Left colon (tissue), 2 donors: ENCODE measurements at regions not wholly inside any gene's neighbourhood (a gene's known extent, or its start where the extent isn't known, plus 50 kb on each side); places are given as distances from the start of the nearest gene placed in this dataset.

ENCODE experiments used
- ATAC-seq: fragments of 200-7000 bp; cut with Tn5 transposase; one replicate; pipeline ENCODE4 v1.9.1; 2020; ENCODE audit warnings: mild to moderate bottlenecking, moderate library complexity
- DNase-seq, 2 donors: peaks; one replicate each; pipeline ENCODE4 v3.0.0-alpha.2; 2020
- intact Hi-C, 2 donors: fragments of 100-400 bp; cut with DNase I in 1 of 2; cut with micrococcal nuclease in 1 of 2; formaldehyde crosslinking; loops; one replicate each; pipeline versions ENCODE4 v1.11.2 to v1.14.0; 2022; cut with DNase I, micrococcal nuclease
- donor health status: DM: no; HTN: no; CAD: no.
- donor health status: DM: yes; HTN: yes; CAD: no.

GRCh38 chr3:162193148-162194095, 696.8 kb downstream of the OTOL1 start:
- DNase-seq (no peak), ATAC-seq (no peak)
- intact Hi-C loops: no loop called here

GRCh38 chr3:162195147-162195546, 698.5 kb downstream of the OTOL1 start:
- intact Hi-C loops: no loop called here
- DNase-seq: no peak
- ATAC-seq: no peak

- DNase-seq: no peak
- no peak for ATAC-seq
- intact Hi-C loops: no loop called here
Observed at GRCh38 chr3:162196964-162197363, 700.4 kb downstream of the OTOL1 start.

GRCh38 chr3:162200836-162201235, 704.2 kb downstream of the OTOL1 start:
- ATAC-seq (no peak), DNase-seq (no peak)
- intact Hi-C loops: no loop called here

GRCh38 chr3:162206648-162207047, 710.0 kb downstream of the OTOL1 start:
- intact Hi-C loops: no loop called here
- DNase-seq: no peak
- ATAC-seq: no peak

GRCh38 chr3:162211470-162211869, 714.9 kb downstream of the OTOL1 start:
- DNase-seq: no peak
- intact Hi-C loops: no loop called here
- ATAC-seq: no peak

- DNase-seq: no peak
- ATAC-seq: no peak
- intact Hi-C loops: no loop called here
Observed at GRCh38 chr3:162213196-162213595, 716.6 kb downstream of the OTOL1 start.

- DNase-seq (no peak), ATAC-seq (no peak)
- intact Hi-C loops: no loop called here
Observed at GRCh38 chr3:162213956-162214355, 717.3 kb downstream of the OTOL1 start.

- no peak for ATAC-seq
- DNase-seq: no peak
- intact Hi-C loops: no loop called here
Observed at GRCh38 chr3:162217647-162218046, 721.0 kb downstream of the OTOL1 start.

GRCh38 chr3:162218479-162218878, 721.9 kb downstream of the OTOL1 start:
- intact Hi-C loops: no loop called here
- DNase-seq (no peak), ATAC-seq (no peak)

GRCh38 chr3:162224746-162225145, 728.1 kb downstream of the OTOL1 start:
- no peak for ATAC-seq
- intact Hi-C loops: no loop called here

GRCh38 chr3:162236949-162237348, 740.3 kb downstream of the OTOL1 start:
- ATAC-seq (no peak), DNase-seq (no peak)
- intact Hi-C loops: no loop called here

More at GRCh38 chr3:162224746-162225145, 728.1 kb downstream of the OTOL1 start:
- DNase-seq: no peak

- intact Hi-C loops: no loop called here
- DNase-seq: no peak
- ATAC-seq: no peak
Observed at GRCh38 chr3:162250782-162251181, 754.2 kb downstream of the OTOL1 start.

- DNase-seq (no peak), ATAC-seq (no peak)
Observed at GRCh38 chr3:162262129-162262528, 765.5 kb downstream of the OTOL1 start.

GRCh38 chr3:162263596-162263995, 767.0 kb downstream of the OTOL1 start:
- intact Hi-C loops: no loop called here
- ATAC-seq (no peak), DNase-seq (no peak)

More at GRCh38 chr3:162262129-162262528, 765.5 kb downstream of the OTOL1 start:
- intact Hi-C loops: no loop called here

- DNase-seq (no peak), ATAC-seq (no peak)
- intact Hi-C loops: no loop called here
Observed at GRCh38 chr3:162269636-162270458, 773.2 kb downstream of the OTOL1 start.

GRCh38 chr3:162274070-162274469, 777.5 kb downstream of the OTOL1 start:
- ATAC-seq: no peak
- DNase-seq: no peak
- intact Hi-C loops: no loop called here

- no peak for ATAC-seq
- DNase-seq: no peak
- intact Hi-C loops: no loop called here
Observed at GRCh38 chr3:162278834-162279233, 782.2 kb downstream of the OTOL1 start.

GRCh38 chr3:162285259-162285658, 788.7 kb downstream of the OTOL1 start:
- ATAC-seq: no peak
- DNase-seq: no peak
- intact Hi-C loops: no loop called here

GRCh38 chr3:162287600-162287999, 791.0 kb downstream of the OTOL1 start:
- ATAC-seq (no peak), DNase-seq (no peak)
- intact Hi-C loops: no loop called here
